ENCODE measurements at regions not wholly inside any gene's neighbourhood (a gene's known extent, or its start where the extent isn't known, plus 50 kb on each side); places are given as distances from the start of the nearest gene placed in this dataset.

- no peak for TF ChIP-seq POLR2A (IDR thresholded peaks at IDR 0.05)
- TF ChIP-seq, protein P1, sequence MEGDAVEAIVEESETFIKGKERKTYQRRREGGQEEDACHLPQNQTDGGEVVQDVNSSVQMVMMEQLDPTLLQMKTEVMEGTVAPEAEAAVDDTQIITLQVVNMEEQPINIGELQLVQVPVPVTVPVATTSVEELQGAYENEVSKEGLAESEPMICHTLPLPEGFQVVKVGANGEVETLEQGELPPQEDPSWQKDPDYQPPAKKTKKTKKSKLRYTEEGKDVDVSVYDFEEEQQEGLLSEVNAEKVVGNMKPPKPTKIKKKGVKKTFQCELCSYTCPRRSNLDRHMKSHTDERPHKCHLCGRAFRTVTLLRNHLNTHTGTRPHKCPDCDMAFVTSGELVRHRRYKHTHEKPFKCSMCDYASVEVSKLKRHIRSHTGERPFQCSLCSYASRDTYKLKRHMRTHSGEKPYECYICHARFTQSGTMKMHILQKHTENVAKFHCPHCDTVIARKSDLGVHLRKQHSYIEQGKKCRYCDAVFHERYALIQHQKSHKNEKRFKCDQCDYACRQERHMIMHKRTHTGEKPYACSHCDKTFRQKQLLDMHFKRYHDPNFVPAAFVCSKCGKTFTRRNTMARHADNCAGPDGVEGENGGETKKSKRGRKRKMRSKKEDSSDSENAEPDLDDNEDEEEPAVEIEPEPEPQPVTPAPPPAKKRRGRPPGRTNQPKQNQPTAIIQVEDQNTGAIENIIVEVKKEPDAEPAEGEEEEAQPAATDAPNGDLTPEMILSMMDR (IDR thresholded peaks at IDR 0.05): no peak
Observed at GRCh38 chr2:2771721-2772411, 440.8 kb upstream of the MYT1L start.
